Esophagus squamous epithelium (tissue), 5 donors: ENCODE measurements at regions not wholly inside any gene's neighbourhood (a gene's known extent, or its start where the extent isn't known, plus 50 kb on each side); places are given as distances from the start of the nearest gene placed in this dataset.

Experiments used
- DNase-seq: peaks from one replicate; lab custom pipeline; 2025; lab: John Stamatoyannopoulos, UW
- H3K27ac ChIP-seq, 4 donors: fragments of 200-600 bp; sonication (generic); one replicate each; pipeline ENCODE4 v1.5.1; 2016 to 2019; ENCODE audit warnings: mild to moderate bottlenecking in 1 of 4
- H3K27me3 ChIP-seq, 4 donors: fragments of 200-600 bp; sonication (generic); 1 replicate in 3 of 4; 2 replicates in 1 of 4; pipeline versions ENCODE4 v1.5.1 to v1.6.0; 2017 to 2021; ENCODE audit warnings: antibody characterized with exemption in 1 of 4
- H3K36me3 ChIP-seq, 3 donors: fragments of 200-600 bp; sonication (generic); one replicate each; pipeline ENCODE4 v1.5.1; 2016 to 2019
- H3K4me1 ChIP-seq, 3 donors: fragments of 200-600 bp; sonication (generic); one replicate each; pipeline ENCODE4 v1.5.1; 2017 to 2019
- H3K4me3 ChIP-seq, 4 donors: fragments of 200-600 bp; sonication (generic); 1 replicate in 3 of 4; 2 replicates in 1 of 4; pipeline ENCODE4 v1.5.1; 2016 to 2019; ENCODE audit warnings: mild to moderate bottlenecking in 2 of 4, moderate library complexity in 1 of 4
- H3K9me3 ChIP-seq, 3 donors: fragments of 200-600 bp; sonication (generic); one replicate each; pipeline ENCODE4 v1.5.1; 2016 to 2019
- CTCF ChIP-seq, 6 experiments: fragments of 450-650 bp in 4 of 6; fragments of 200-600 bp in 2 of 6; sonication (generic) in 2 of 6; IDR thresholded peaks; one replicate each; pipeline ENCODE4 v1.5.1; 2016 to 2019; ENCODE audit warnings: antibody characterized with exemption in 6 of 6, mild to moderate bottlenecking in 4 of 6, moderate library complexity in 4 of 6
- POLR2A ChIP-seq, 4 donors: fragments of 450-650 bp; IDR thresholded peaks; one replicate each; pipeline ENCODE4 v1.6.1; 2017; ENCODE audit warnings: antibody characterized with exemption in 4 of 4, mild to moderate bottlenecking in 4 of 4, moderate library complexity in 3 of 4
- WGBS, 2 donors: methylation state at CpG; one replicate each; pipeline ENCODE4 v1.1.5; 2018; 5-methylcytosine and 5-hydroxymethylcytosine counted together
- intact Hi-C: fragments of 100-400 bp; cut with DNase I; formaldehyde crosslinking; loops from one replicate; pipeline ENCODE4 v1.15.0; 2022
- donor health status: DM: yes; HTN: yes; CAD: no.

- no peak overlapping the region for H3K27ac ChIP-seq
- DNase-seq = no peak
- no peaks in the 10 kb centered on the region for H3K36me3 ChIP-seq
- no peaks in the 10 kb centered on the region for H3K9me3 ChIP-seq
- TF ChIP-seq CTCF (IDR thresholded peaks at IDR 0.05) = no peak
- no peak for TF ChIP-seq POLR2A (IDR thresholded peaks at IDR 0.05)
- H3K4me1 ChIP-seq = no peaks in the 10 kb centered on the region
- WGBS, 2 donors = 84 to 85% methylated on average over 3 of the region's 3 CpGs
- H3K4me3 ChIP-seq = no peak overlapping the region
- intact Hi-C loops = no loop called here
- no peaks in the 10 kb centered on the region for H3K27me3 ChIP-seq
These were observed 592.9 kb downstream of the SUCLG1 start for GRCh38 chr2:83866211-83866610.

GRCh38 chr2:83862600-83862999, 596.5 kb downstream of the SUCLG1 start:
- Histone ChIP-seq H3K4me3 (no peak overlapping the region), H3K27me3 (no peaks in the 10 kb centered on the region), H3K36me3 (no peaks in the 10 kb centered on the region), H3K9me3 (no peaks in the 10 kb centered on the region), H3K4me1 (no peaks in the 10 kb centered on the region), H3K27ac (no peak overlapping the region)
- WGBS, 2 donors = 77 to 88% methylated on average over 2 of the region's 2 CpGs
- TF ChIP-seq POLR2A (IDR thresholded peaks at IDR 0.05) (no peak), CTCF (IDR thresholded peaks at IDR 0.05) (no peak)
- intact Hi-C loops = no loop called here
- no peak for DNase-seq

- TF ChIP-seq POLR2A (IDR thresholded peaks at IDR 0.05) = no peak
- no peak for TF ChIP-seq CTCF (IDR thresholded peaks at IDR 0.05)
These were observed 598.8 kb downstream of the SUCLG1 start for GRCh38 chr2:83860320-83860719.

GRCh38 chr2:83859553-83859952, 599.5 kb downstream of the SUCLG1 start:
- TF ChIP-seq CTCF (IDR thresholded peaks at IDR 0.05) (no peak), POLR2A (IDR thresholded peaks at IDR 0.05) (no peak)
- no peak for DNase-seq
- Histone ChIP-seq H3K4me3 (no peak overlapping the region), H3K36me3 (no peaks in the 10 kb centered on the region), H3K9me3 (no peaks in the 10 kb centered on the region), H3K4me1 (no peaks in the 10 kb centered on the region), H3K27ac (no peak overlapping the region), H3K27me3 (no peaks in the 10 kb centered on the region)
- intact Hi-C loops = no loop called here
- WGBS, 2 donors = 70 to 89% methylated on average over 1 of the region's 1 CpG

More at GRCh38 chr2:83860320-83860719, 598.8 kb downstream of the SUCLG1 start:
- Histone ChIP-seq H3K4me1 (no peaks in the 10 kb centered on the region), H3K27me3 (no peaks in the 10 kb centered on the region), H3K27ac (no peak overlapping the region), H3K9me3 (no peaks in the 10 kb centered on the region), H3K36me3 (no peaks in the 10 kb centered on the region), H3K4me3 (no peak overlapping the region)
- intact Hi-C loops = no loop called here
- 56 to 64% methylated on average over 7 of the region's 7 CpGs for WGBS, 2 donors
- DNase-seq = no peak

- peaks cover 0 to 6% (median 0%) of the 10 kb centered on the region in 3 donors for H3K9me3 ChIP-seq
- peaks cover 0 to 12% (median 0%) of the 10 kb centered on the region in 3 donors for H3K4me1 ChIP-seq
- no peaks in the 10 kb centered on the region for H3K27me3 ChIP-seq
- intact Hi-C loops = no loop called here
- WGBS, 2 donors = 45 to 59% methylated on average over 1 to 2 of the region's 5 CpGs
- H3K4me3 ChIP-seq = no peak overlapping the region
- no peaks in the 10 kb centered on the region for H3K36me3 ChIP-seq
- no peak for DNase-seq
- no peak for TF ChIP-seq POLR2A (IDR thresholded peaks at IDR 0.05)
- TF ChIP-seq CTCF (IDR thresholded peaks at IDR 0.05) = no peak
- peak overlapping the region in 1 of 4 donors; percentile 4 for H3K27ac ChIP-seq
These were observed 608.0 kb downstream of the SUCLG1 start for GRCh38 chr2:83851066-83851465.
